ENCODE measurements at regions not wholly inside any gene's neighbourhood (a gene's known extent, or its start where the extent isn't known, plus 50 kb on each side); places are given as distances from the start of the nearest gene placed in this dataset.

- H3K4me3 ChIP-seq (ENCODE audit: low read length), result no peak overlapping the region
- H3K4me1 ChIP-seq (ENCODE audit: insufficient read depth, low read length), result no peaks in the 10 kb centered on the region
- H3K9me3 ChIP-seq (ENCODE audit: low read depth, low read length), result no peaks in the 10 kb centered on the region
- no peaks in the 10 kb centered on the region for H3K27me3 ChIP-seq (ENCODE audit: insufficient read depth, low read length)
Measured at GRCh38 chr13:24066405-24067295, 93.9 kb upstream of the SPATA13 start.

GRCh38 chr13:24068472-24068871, 92.0 kb upstream of the SPATA13 start:
- Histone ChIP-seq H3K9me3 (ENCODE audit: low read depth, low read length) (no peaks in the 10 kb centered on the region), H3K27me3 (ENCODE audit: insufficient read depth, low read length) (no peaks in the 10 kb centered on the region), H3K4me1 (ENCODE audit: insufficient read depth, low read length) (no peaks in the 10 kb centered on the region), H3K4me3 (ENCODE audit: low read length) (no peak overlapping the region)

GRCh38 chr13:24071016-24071415, 89.5 kb upstream of the SPATA13 start:
- Histone ChIP-seq H3K4me3 (ENCODE audit: low read length) (no peak overlapping the region), H3K27me3 (ENCODE audit: insufficient read depth, low read length) (no peaks in the 10 kb centered on the region), H3K4me1 (ENCODE audit: insufficient read depth, low read length) (no peaks in the 10 kb centered on the region), H3K9me3 (ENCODE audit: low read depth, low read length) (no peaks in the 10 kb centered on the region)

DNA sequence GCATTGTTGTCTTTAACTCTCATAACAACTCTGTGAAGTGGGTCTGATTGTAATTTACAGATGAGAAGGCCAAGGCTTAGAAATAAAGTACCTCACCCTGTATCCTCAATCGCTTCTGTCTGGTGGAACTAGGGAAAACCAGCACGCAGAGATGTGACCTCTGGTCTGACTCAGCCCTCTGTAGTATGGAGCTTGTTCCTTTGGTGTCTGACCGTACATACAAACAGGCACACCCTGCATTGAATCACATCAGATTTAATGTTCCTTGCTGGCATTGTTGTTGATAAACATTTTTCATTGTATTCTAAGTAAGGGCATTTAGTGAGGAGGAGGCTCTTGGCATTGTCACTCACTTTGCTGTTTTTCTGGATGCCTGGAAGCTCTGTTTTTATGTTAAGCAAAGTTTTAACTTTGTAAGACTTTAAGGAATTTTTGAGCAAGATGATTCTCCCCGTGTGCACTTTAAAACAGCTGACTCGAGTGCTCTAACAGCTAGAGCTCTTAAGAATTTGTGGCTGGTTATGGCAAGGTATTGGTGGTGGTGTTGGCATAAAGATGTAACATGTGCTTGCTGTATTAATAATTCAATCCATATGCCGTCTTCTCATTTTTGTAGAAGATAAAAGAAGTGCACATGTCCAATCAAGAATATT, 89.0 kb upstream of the SPATA13 start:
- Histone ChIP-seq H3K4me1 (ENCODE audit: insufficient read depth, low read length) (no peaks in the 10 kb centered on the region), H3K9me3 (ENCODE audit: low read depth, low read length) (no peaks in the 10 kb centered on the region), H3K4me3 (ENCODE audit: low read length) (no peak overlapping the region), H3K27me3 (ENCODE audit: insufficient read depth, low read length) (no peaks in the 10 kb centered on the region)

GRCh38 chr13:24073657-24074056, 86.9 kb upstream of the SPATA13 start:
- Histone ChIP-seq H3K4me1 (ENCODE audit: insufficient read depth, low read length) (no peaks in the 10 kb centered on the region), H3K27me3 (ENCODE audit: insufficient read depth, low read length) (no peaks in the 10 kb centered on the region), H3K4me3 (ENCODE audit: low read length) (no peak overlapping the region), H3K9me3 (ENCODE audit: low read depth, low read length) (no peaks in the 10 kb centered on the region)

GRCh38 chr13:24074678-24075077, 85.8 kb upstream of the SPATA13 start:
- Histone ChIP-seq H3K4me3 (ENCODE audit: low read length) (no peak overlapping the region), H3K4me1 (ENCODE audit: insufficient read depth, low read length) (no peaks in the 10 kb centered on the region), H3K27me3 (ENCODE audit: insufficient read depth, low read length) (no peaks in the 10 kb centered on the region), H3K9me3 (ENCODE audit: low read depth, low read length) (no peaks in the 10 kb centered on the region)

GRCh38 chr13:24075137-24075975, 85.2 kb upstream of the SPATA13 start:
- Histone ChIP-seq H3K4me3 (ENCODE audit: low read length) (no peak overlapping the region), H3K4me1 (ENCODE audit: insufficient read depth, low read length) (no peaks in the 10 kb centered on the region), H3K9me3 (ENCODE audit: low read depth, low read length) (no peaks in the 10 kb centered on the region), H3K27me3 (ENCODE audit: insufficient read depth, low read length) (no peaks in the 10 kb centered on the region)

- H3K4me1 ChIP-seq (ENCODE audit: insufficient read depth, low read length), result no peaks in the 10 kb centered on the region
- H3K27me3 ChIP-seq (ENCODE audit: insufficient read depth, low read length), result no peaks in the 10 kb centered on the region
- H3K4me3 ChIP-seq (ENCODE audit: low read length), result no peak overlapping the region
- H3K9me3 ChIP-seq (ENCODE audit: low read depth, low read length), result no peaks in the 10 kb centered on the region
Measured at GRCh38 chr13:24076109-24076508, 84.4 kb upstream of the SPATA13 start.

DNA sequence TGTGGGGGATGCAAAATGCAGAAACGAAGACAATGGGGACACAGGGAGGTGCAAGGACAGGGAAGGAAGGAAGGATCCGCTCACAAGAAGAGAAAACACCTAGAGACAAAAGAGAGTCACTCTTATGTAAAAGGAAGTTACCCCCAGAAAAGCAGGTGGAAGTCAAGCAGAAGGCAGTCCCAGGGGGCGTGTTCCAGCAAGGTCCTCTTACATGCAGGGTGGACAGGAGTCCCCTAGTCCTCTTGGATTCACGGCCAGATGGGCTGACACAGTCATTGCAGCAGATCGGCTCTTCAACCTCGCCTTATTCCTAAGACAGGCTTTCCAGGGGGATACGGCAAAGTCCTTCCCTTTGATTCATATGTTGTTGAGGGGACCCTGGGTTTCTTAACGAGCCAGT, 83.9 kb upstream of the SPATA13 start:
- H3K9me3 ChIP-seq (ENCODE audit: low read depth, low read length), result no peaks in the 10 kb centered on the region
- no peaks in the 10 kb centered on the region for H3K4me1 ChIP-seq (ENCODE audit: insufficient read depth, low read length)
- H3K4me3 ChIP-seq (ENCODE audit: low read length), result no peak overlapping the region
- no peaks in the 10 kb centered on the region for H3K27me3 ChIP-seq (ENCODE audit: insufficient read depth, low read length)

DNA sequence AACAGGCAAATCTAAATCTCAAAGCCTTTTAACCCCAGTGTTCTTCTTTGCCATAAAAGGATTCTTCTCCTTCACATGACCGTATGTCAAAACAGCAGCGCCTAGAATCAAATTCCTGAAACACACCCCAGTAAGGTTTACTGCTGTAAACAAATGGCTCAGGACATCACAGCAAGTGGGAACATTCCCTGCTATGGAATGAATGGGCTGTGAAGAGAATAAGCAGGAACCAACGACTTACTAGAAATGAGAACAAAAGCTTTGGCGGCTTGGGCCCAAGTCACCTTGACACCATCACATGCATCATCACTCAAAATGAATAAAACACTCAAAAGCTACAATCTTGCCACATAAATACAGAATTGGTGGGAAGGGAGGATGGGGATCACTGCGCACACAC, 80.4 kb upstream of the SPATA13 start:
- Histone ChIP-seq H3K27me3 (ENCODE audit: insufficient read depth, low read length) (no peaks in the 10 kb centered on the region), H3K4me1 (ENCODE audit: insufficient read depth, low read length) (no peaks in the 10 kb centered on the region), H3K4me3 (ENCODE audit: low read length) (no peak overlapping the region)

DNA sequence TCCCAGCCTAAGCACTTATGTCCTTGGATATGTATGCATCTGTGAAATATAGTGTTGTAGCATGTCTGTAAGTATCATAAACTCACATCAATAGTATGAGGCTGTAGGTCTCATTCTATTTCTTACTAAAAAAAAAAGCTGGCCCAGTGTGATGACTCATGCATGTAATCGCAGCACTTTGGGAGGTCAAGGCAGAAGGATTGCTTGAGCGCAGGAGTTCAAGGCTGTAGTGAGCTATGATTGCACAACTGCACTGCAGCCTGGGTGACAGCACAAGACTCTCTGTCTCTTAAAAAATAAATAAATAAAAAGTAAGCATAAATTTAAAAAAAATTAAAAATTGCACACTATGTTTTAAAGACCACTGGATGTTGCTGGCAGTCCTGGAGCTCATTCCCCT, 79.1 kb upstream of the SPATA13 start:
- Histone ChIP-seq H3K9me3 (ENCODE audit: low read depth, low read length) (no peaks in the 10 kb centered on the region), H3K27me3 (ENCODE audit: insufficient read depth, low read length) (no peaks in the 10 kb centered on the region), H3K4me1 (ENCODE audit: insufficient read depth, low read length) (no peaks in the 10 kb centered on the region), H3K4me3 (ENCODE audit: low read length) (no peak overlapping the region)

More for the DNA sequence above, 80.4 kb upstream of the SPATA13 start:
- H3K9me3 ChIP-seq (ENCODE audit: low read depth, low read length), result no peaks in the 10 kb centered on the region

GRCh38 chr13:24083141-24083540, 77.4 kb upstream of the SPATA13 start:
- H3K27me3 ChIP-seq (ENCODE audit: insufficient read depth, low read length), result no peaks in the 10 kb centered on the region
- H3K4me3 ChIP-seq (ENCODE audit: low read length), result no peak overlapping the region
- no peaks in the 10 kb centered on the region for H3K4me1 ChIP-seq (ENCODE audit: insufficient read depth, low read length)
- H3K9me3 ChIP-seq (ENCODE audit: low read depth, low read length), result no peaks in the 10 kb centered on the region

DNA sequence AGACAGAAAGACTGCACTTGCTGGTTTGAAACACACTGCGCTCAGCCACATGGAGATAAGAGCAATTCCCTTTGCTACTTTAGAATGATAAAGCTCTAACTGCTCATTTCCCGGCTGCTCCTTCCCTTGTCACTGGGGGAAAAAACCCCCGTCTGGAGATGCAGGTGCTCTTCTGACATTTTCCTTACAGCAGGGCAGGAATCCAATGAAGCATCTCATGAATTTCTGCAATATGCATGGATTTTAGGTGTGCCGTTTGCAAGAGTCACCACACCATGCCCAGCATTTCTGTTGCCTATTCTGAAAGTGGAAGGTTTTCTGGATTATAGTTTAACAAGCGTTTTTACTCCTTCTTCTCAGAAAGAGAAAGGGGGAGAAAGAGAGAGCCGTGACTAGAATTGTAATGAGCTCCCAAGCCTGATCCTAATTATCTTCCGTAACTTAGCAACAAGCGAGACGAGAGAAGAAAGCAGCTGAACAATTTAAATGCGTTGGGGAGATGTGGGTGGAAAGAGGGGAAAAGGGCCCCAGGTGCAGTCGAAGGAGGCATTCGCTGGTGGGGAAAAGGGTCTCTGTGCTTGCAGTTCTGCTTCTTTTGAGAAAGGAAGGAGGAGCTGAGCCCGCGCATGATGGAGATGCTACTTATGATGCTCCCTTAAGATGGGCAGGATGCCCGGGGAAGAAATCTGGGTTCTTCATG, 76.6 kb upstream of the SPATA13 start:
- Histone ChIP-seq H3K4me3 (ENCODE audit: low read length) (no peak overlapping the region), H3K27me3 (ENCODE audit: insufficient read depth, low read length) (no peaks in the 10 kb centered on the region), H3K9me3 (ENCODE audit: low read depth, low read length) (no peaks in the 10 kb centered on the region), H3K4me1 (ENCODE audit: insufficient read depth, low read length) (no peaks in the 10 kb centered on the region)

DNA sequence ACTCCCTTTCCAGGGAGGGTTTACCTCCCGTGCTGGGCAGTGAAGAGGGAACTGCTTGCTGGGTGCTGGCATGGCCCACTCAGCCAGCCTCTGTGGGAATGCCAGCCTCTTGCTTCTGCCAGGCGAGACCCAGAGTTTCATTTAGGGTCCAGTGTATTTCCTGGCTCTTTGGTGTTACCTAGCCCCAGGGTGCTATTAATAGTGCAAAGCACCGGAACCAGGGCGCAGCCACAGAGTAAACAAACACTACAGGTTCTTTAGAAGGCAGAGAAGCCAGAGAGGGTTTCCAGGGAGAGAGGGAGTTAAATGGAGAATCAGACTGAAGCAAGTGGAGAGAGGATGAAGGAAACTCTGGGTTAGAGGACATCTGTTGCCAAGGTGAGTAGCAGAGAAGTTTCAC, 74.9 kb upstream of the SPATA13 start:
- Histone ChIP-seq H3K4me3 (ENCODE audit: low read length) (no peak overlapping the region), H3K27me3 (ENCODE audit: insufficient read depth, low read length) (no peaks in the 10 kb centered on the region), H3K9me3 (ENCODE audit: low read depth, low read length) (no peaks in the 10 kb centered on the region), H3K4me1 (ENCODE audit: insufficient read depth, low read length) (no peaks in the 10 kb centered on the region)

DNA sequence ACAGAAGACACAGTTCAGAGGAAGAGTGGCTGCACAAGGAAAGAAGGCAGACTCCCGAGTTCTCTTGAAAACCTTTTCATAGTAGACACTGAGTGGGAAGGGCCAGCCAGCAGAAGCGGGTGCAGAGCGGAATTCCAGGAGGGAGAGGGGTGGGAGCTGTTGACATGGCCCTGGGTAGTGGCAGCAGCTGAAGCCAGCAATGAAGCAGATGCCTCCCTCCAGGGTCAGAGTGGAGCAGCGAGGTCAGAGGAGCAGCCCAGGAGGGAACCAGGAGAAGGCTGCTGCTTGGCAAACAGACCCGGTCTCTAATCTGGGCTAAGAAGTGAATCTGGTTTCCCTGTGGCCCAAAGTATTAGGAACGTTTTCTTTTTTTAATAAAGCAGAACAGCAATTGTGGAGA, 73.9 kb upstream of the SPATA13 start:
- no peaks in the 10 kb centered on the region for H3K4me1 ChIP-seq (ENCODE audit: insufficient read depth, low read length)
- H3K9me3 ChIP-seq (ENCODE audit: low read depth, low read length), result no peaks in the 10 kb centered on the region
- no peaks in the 10 kb centered on the region for H3K27me3 ChIP-seq (ENCODE audit: insufficient read depth, low read length)
- no peak overlapping the region for H3K4me3 ChIP-seq (ENCODE audit: low read length)

Measured in mononuclear cell (primary cell).